ENCODE measurements at regions not wholly inside any gene's neighbourhood (a gene's known extent, or its start where the extent isn't known, plus 50 kb on each side); places are given as distances from the start of the nearest gene placed in this dataset.

DNA sequence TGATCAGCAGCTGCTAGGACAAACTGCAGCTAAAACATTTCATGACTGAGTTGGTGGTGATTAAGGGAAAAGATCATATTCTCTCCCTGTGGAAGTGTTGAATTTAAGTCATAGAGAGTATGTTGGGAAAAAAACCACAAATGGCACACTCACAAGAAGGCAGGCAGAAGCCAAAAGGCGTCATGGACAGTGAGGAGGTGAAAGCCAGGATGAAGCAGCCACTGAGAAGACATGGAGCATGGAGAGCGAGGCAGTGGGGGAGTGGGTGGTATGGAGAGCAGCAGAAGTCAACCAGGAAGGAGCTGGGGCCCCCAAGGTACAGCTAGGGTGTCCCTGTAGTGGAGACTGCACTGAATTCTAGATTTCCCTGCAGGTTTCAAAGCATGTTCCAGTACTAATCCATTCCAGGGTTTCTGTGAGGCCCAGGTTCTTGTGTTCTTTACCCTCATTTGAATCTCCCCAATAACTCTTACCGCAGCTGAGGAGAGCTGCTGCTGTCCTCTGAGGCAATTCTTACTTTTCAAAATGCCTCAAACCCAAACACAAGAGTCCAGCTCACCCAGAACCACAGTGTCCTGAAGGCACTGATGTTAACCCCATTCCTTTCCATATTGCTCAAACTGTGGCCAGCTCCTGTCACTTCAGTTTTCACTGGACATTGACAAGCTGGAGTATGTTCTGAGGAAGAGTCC, 191.8 kb upstream of the E2F8 start:
- ChIA-PET POLR2A (no interaction called here), CTCF (no interaction called here)
- Mint-ChIP-seq H3K4me3 (no peak overlapping the region), H3K27ac (no peak overlapping the region), H3K9me3 (no peaks in the 10 kb centered on the region), H3K27me3 (peaks cover 17% of the 10 kb centered on the region), H3K36me3 (ENCODE audit: low read depth) (no peaks in the 10 kb centered on the region), H3K4me1 (ENCODE audit: low read depth) (no peaks in the 10 kb centered on the region)
- intact Hi-C loops (cut with micrococcal nuclease), result no loop called here
- DNase-seq (no peak), ATAC-seq (no peak)
- TF ChIP-seq, protein P1, sequence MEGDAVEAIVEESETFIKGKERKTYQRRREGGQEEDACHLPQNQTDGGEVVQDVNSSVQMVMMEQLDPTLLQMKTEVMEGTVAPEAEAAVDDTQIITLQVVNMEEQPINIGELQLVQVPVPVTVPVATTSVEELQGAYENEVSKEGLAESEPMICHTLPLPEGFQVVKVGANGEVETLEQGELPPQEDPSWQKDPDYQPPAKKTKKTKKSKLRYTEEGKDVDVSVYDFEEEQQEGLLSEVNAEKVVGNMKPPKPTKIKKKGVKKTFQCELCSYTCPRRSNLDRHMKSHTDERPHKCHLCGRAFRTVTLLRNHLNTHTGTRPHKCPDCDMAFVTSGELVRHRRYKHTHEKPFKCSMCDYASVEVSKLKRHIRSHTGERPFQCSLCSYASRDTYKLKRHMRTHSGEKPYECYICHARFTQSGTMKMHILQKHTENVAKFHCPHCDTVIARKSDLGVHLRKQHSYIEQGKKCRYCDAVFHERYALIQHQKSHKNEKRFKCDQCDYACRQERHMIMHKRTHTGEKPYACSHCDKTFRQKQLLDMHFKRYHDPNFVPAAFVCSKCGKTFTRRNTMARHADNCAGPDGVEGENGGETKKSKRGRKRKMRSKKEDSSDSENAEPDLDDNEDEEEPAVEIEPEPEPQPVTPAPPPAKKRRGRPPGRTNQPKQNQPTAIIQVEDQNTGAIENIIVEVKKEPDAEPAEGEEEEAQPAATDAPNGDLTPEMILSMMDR (IDR thresholded peaks at IDR 0.05), result no peak

DNA sequence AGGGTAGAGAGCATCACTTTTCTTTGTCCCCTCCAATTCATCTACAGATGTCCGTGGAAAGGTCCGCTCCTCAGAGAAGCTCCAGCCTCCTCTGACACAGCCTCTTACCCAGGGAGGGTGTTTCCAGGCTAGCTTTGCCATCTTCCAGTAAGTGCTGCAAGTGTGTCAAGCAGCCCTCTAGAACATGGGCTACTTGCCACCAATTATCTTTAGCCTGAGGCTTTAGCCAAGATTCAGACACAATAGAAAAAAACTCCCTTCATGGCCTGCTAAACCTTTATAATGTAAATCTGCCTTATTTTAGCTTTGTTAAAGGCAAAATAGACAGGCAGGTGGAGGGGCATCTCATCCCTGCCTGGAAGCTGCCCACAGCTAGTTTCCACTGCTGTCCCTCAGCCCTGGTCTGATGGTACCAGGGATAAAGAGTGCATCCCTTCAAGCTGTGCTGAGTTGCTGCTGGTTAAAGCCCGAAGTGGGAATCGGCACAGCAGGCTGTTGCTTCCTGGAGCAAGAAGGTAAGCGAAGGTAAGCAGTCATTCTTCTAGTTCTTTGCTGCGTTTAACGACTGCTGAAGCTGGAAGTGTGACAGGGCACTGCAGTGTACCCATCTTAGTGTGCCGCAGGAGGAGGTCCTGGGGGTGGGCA, 190.1 kb upstream of the E2F8 start:
- ATAC-seq (no peak), DNase-seq (no peak)
- ChIA-PET POLR2A (no interaction called here), CTCF (interaction anchor here (0.7 kb wide), 1 partner anchor 18 kb away, joined by 3 read pairs; no protein-coding TSS in a partner anchor)
- H3K4me3 Mint-ChIP-seq, result no peak overlapping the region
- intact Hi-C loops (cut with micrococcal nuclease), result no loop called here
- no peaks in the 10 kb centered on the region for H3K36me3 Mint-ChIP-seq (ENCODE audit: low read depth)
- peaks cover 28% of the 10 kb centered on the region for H3K27me3 Mint-ChIP-seq
- no peaks in the 10 kb centered on the region for H3K4me1 Mint-ChIP-seq (ENCODE audit: low read depth)
- TF ChIP-seq, protein P1 (IDR thresholded peaks at IDR 0.05), result no peak
- H3K27ac Mint-ChIP-seq, result no peak overlapping the region
- no peaks in the 10 kb centered on the region for H3K9me3 Mint-ChIP-seq

DNA sequence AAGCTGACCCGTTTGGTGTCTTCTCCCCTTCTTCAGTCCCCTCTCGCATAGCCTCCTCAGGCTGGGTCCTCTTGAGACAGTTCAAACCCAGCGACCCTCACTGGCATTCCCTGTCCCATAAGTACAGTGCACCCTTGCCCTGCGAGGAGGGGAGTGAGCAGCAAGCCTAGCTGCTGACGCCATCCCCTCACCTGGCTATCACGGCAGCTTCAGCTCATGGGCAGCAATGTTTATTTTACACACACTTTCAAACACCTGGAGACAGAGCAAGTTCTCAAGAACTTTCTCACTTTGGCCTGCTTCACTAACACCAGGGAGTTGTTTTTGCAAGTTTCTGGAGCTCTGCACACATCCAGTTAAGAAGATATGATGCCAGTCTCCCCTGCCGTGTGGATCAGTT, 189.6 kb upstream of the E2F8 start:
- DNase-seq (no peak), ATAC-seq (no peak)
- H3K4me3 Mint-ChIP-seq, result no peak overlapping the region
- no peaks in the 10 kb centered on the region for H3K9me3 Mint-ChIP-seq
- ChIA-PET POLR2A (no interaction called here), CTCF (interaction anchor here (0.7 kb wide), 1 partner anchor 18 kb away, joined by 3 read pairs; no protein-coding TSS in a partner anchor)
- peaks cover 31% of the 10 kb centered on the region for H3K27me3 Mint-ChIP-seq
- H3K36me3 Mint-ChIP-seq (ENCODE audit: low read depth), result no peaks in the 10 kb centered on the region
- intact Hi-C loops (cut with micrococcal nuclease), result no loop called here
- TF ChIP-seq, protein P1 (IDR thresholded peaks at IDR 0.05), result no peak
- no peak overlapping the region for H3K27ac Mint-ChIP-seq
- H3K4me1 Mint-ChIP-seq (ENCODE audit: low read depth), result no peaks in the 10 kb centered on the region

DNA sequence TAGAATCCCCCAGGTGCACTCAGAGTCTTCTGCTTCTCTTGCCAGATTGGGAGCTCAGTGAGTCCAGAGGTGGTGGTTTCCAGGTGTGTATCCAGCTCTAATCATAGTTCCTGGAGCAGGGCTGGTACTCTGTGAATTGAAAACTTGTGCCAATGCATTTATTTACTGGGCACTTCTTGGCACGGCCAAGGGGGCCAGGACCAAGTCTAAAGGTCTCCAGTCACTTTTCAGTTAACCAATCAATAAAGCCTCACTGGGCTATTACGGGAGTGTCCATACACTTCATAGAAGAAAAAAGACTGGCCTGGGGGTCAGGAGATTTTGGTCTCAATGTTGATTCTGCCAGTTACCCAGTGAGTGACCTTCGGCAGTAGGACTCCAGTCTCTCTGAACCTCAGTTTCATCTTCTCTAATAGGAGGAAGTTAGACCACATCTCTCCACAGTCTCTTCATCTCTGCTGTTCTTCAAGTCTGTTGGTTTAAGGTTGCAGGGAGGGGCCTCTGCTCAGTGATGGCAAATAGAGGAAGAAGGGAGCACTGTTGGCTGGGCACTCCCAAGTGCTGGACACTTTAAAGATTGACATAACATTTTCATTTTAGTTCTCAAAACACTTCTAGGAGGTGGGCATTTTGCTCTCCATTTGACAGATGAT, 188.5 kb upstream of the E2F8 start:
- H3K4me1 Mint-ChIP-seq (ENCODE audit: low read depth), result no peaks in the 10 kb centered on the region
- TF ChIP-seq, protein P1 (IDR thresholded peaks at IDR 0.05), result no peak
- no peak overlapping the region for H3K4me3 Mint-ChIP-seq
- no peaks in the 10 kb centered on the region for H3K9me3 Mint-ChIP-seq
- intact Hi-C loops (cut with micrococcal nuclease), result no loop called here
- ATAC-seq, result no peak
- ChIA-PET POLR2A (no interaction called here), CTCF (no interaction called here)
- no peak overlapping the region for H3K27ac Mint-ChIP-seq
- no peaks in the 10 kb centered on the region for H3K36me3 Mint-ChIP-seq (ENCODE audit: low read depth)
- H3K27me3 Mint-ChIP-seq, result peaks cover 31% of the 10 kb centered on the region
- DNase-seq, result no peak
